Uterus (tissue), 2 donors: ENCODE measurements at regions not wholly inside any gene's neighbourhood (a gene's known extent, or its start where the extent isn't known, plus 50 kb on each side); places are given as distances from the start of the nearest gene placed in this dataset.

Source experiments
- CTCF ChIP-seq, 4 experiments: fragments of 200-600 bp in 2 of 4; fragments of 450-650 bp in 2 of 4; sonication (generic) in 2 of 4; IDR thresholded peaks; one replicate each; pipeline ENCODE4 v1.5.1; 2016 to 2019; ENCODE audit warnings: antibody characterized with exemption in 4 of 4, mild to moderate bottlenecking in 2 of 4, moderate library complexity in 1 of 4
- POLR2A ChIP-seq, 2 donors: fragments of 450-650 bp; IDR thresholded peaks; one replicate each; pipeline ENCODE4 v1.6.1; 2016; ENCODE audit warnings: antibody characterized with exemption in 2 of 2, mild to moderate bottlenecking in 1 of 2, moderate library complexity in 1 of 2

- TF ChIP-seq POLR2A (IDR thresholded peaks at IDR 0.05) (no peak), CTCF (IDR thresholded peaks at IDR 0.05) (no peak)
These were observed 368.6 kb upstream of the ACO1 start for GRCh38 chr9:32015795-32016194.
